SIG-M5 treated with dmso at 0.1 percent for 504 hours (cell line): ENCODE measurements at regions not wholly inside any gene's neighbourhood (a gene's known extent, or its start where the extent isn't known, plus 50 kb on each side); places are given as distances from the start of the nearest gene placed in this dataset.

ENCODE experiments used
- DNase-seq: peaks from one replicate; lab custom pipeline; 2025; ENCODE audit not compliant: unreplicated experiment; lab: John Stamatoyannopoulos, UW

- peak; percentile 4 for DNase-seq
Observed at GRCh38 chrX:38987198-38987651, 186.0 kb downstream of the MID1IP1 start.

- DNase-seq: no peak
Observed at GRCh38 chrX:38988301-38988700, 187.0 kb downstream of the MID1IP1 start.

- peak; percentile 47 for DNase-seq
Observed at GRCh38 chrX:38989076-38989475, 187.8 kb downstream of the MID1IP1 start.

GRCh38 chrX:38991656-38992440 is 190.6 kb downstream of the MID1IP1 start:
- DNase-seq: no peak

- DNase-seq: no peak
Observed at GRCh38 chrX:38992441-38993096, 191.3 kb downstream of the MID1IP1 start.

GRCh38 chrX:38993500-38993899 is 192.2 kb downstream of the MID1IP1 start:
- no peak for DNase-seq

- DNase-seq: no peak
Observed at GRCh38 chrX:38999099-38999498, 197.8 kb downstream of the MID1IP1 start.

- no peak for DNase-seq
Observed at GRCh38 chrX:38999967-39000745, 198.9 kb downstream of the MID1IP1 start.

GRCh38 chrX:39000802-39001201 is 199.5 kb downstream of the MID1IP1 start:
- no peak for DNase-seq

GRCh38 chrX:39002466-39002865 is 201.2 kb downstream of the MID1IP1 start:
- DNase-seq: no peak

GRCh38 chrX:39008549-39008948 is 207.3 kb downstream of the MID1IP1 start:
- DNase-seq: peak; percentile 63

- no peak for DNase-seq
Observed at GRCh38 chrX:39011454-39012221, 210.4 kb downstream of the MID1IP1 start.

GRCh38 chrX:39012621-39013111 is 211.4 kb downstream of the MID1IP1 start:
- DNase-seq: peak; percentile 18

GRCh38 chrX:39016556-39016955 is 215.3 kb downstream of the MID1IP1 start:
- no peak for DNase-seq

- DNase-seq: no peak
Observed at GRCh38 chrX:39017077-39017476, 215.8 kb downstream of the MID1IP1 start.

GRCh38 chrX:39017716-39018115 is 216.5 kb downstream of the MID1IP1 start:
- no peak for DNase-seq

GRCh38 chrX:39018541-39018940 is 217.3 kb downstream of the MID1IP1 start:
- no peak for DNase-seq

- DNase-seq: no peak
Observed at GRCh38 chrX:39019056-39019455, 217.8 kb downstream of the MID1IP1 start.

GRCh38 chrX:39020051-39020669 is 218.9 kb downstream of the MID1IP1 start:
- no peak for DNase-seq

GRCh38 chrX:39022106-39022505 is 220.8 kb downstream of the MID1IP1 start:
- no peak for DNase-seq
